Right lobe of liver (tissue), 6 donors: ENCODE measurements at regions not wholly inside any gene's neighbourhood (a gene's known extent, or its start where the extent isn't known, plus 50 kb on each side); places are given as distances from the start of the nearest gene placed in this dataset.
A peak's percentile ranks its signal among the peaks of the same experiment; 100 is the strongest.

ENCODE experiments used
- ATAC-seq, 4 donors: fragments of 200-7000 bp; cut with Tn5 transposase; one replicate each; pipeline ENCODE4 v1.9.1; 2020; ENCODE audit warnings: mild to moderate bottlenecking in 4 of 4, moderate library complexity in 4 of 4
- DNase-seq, 3 donors: peaks; one replicate each; pipeline ENCODE4 v3.0.0-alpha.2; 2020
- H3K27ac ChIP-seq, 3 donors: fragments of 200-600 bp; one replicate each; pipeline ENCODE4 v1.8.0; 2022
- H3K27me3 ChIP-seq, 2 donors: fragments of 200-600 bp; one replicate each; pipeline ENCODE4 v1.8.0; 2022
- H3K36me3 ChIP-seq, 4 donors: fragments of 200-600 bp; sonication (generic) in 1 of 4; one replicate each; pipeline versions ENCODE4 v1.5.1 to v1.8.0; 2017 to 2022; ENCODE audit warnings: control low read depth in 1 of 4
- H3K4me1 ChIP-seq, 4 donors: fragments of 200-600 bp; sonication (generic) in 1 of 4; one replicate each; pipeline versions ENCODE4 v1.5.1 to v1.8.0; 2017 to 2022; ENCODE audit warnings: control low read depth in 1 of 4
- H3K4me3 ChIP-seq, 3 donors: fragments of 200-600 bp; one replicate each; pipeline ENCODE4 v1.8.0; 2022
- H3K9me3 ChIP-seq, 4 donors: fragments of 200-600 bp; sonication (generic) in 1 of 4; one replicate each; pipeline versions ENCODE4 v1.5.1 to v1.8.0; 2017 to 2022; ENCODE audit warnings: control low read depth in 1 of 4
- CTCF ChIP-seq, 4 donors: fragments of 200-600 bp in 3 of 4; fragments of 450-650 bp in 1 of 4; IDR thresholded peaks; one replicate each; pipeline versions ENCODE4 v1.5.1 to v1.8.0; 2016 to 2022; ENCODE audit warnings: antibody characterized with exemption in 4 of 4, mild to moderate bottlenecking in 2 of 4
- POLR2A ChIP-seq: fragments of 450-650 bp; IDR thresholded peaks from one replicate; pipeline ENCODE4 v1.6.1; 2017; ENCODE audit warnings: antibody characterized with exemption, mild to moderate bottlenecking
- WGBS: methylation state at CpG from one replicate; pipeline ENCODE4 v1.1.6; 2018; ENCODE audit warnings: low coverage, low lambda C conversion rate; ENCODE audit not compliant: insufficient coverage; ENCODE audit errors: missing lambda C conversion rate; 5-methylcytosine and 5-hydroxymethylcytosine counted together
- intact Hi-C, 2 donors: fragments of 100-400 bp; cut with DNase I; formaldehyde crosslinking; loops; one replicate each; pipeline versions ENCODE4 v1.11.2 to v1.14.1; 2022
- donor health status: DM: no; HTN: yes; CAD: no.
- donor health status: DM: no; HTN: no; CAD: no.
- donor health status: DM: no; HTN: no; CAD: no.
- donor health status: DM: no; HTN: yes; CAD: no.
- donor health status: DM: no; HTN: yes; CAD: no.

DNA sequence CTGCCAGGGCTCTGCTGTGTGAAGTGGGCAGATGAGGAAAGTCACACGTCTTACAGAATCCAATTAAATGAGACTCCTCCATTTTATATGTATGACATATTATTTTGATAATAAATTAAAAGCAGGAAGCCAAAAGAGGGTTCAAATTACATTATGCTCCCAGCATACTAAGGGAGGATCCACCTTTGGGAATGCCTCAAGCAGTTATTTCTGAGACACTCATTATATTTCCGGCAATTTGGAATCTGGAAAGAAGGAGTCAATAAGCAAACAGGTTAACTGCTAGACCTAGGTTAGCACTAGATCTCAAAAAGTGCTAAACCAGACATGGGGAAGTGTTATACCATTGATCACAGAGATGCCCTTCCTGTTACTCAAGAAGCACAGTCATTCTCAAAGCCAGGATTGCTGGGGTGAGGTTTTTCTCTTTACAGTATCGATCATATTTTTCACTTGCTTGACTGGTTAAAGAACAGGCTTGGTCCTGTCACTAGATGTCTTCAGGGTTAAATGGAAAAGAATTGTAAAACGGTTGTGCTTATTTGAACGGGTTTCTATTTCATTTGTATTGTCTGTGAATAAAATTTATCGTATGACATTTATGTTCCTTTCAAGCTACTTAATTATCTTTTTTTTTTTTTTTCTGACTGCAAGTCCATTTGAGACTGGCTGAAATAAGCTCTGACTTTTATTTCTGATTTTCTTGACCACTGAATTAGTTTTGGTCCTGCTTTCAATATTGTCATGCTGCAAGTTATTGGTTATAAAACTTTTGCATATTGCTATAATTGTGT lies 523.2 kb downstream of the KLF12 start:
- ATAC-seq (no peak), DNase-seq (no peak)
- H3K36me3 ChIP-seq, result no peaks in the 10 kb centered on the region
- no peaks in the 10 kb centered on the region for H3K9me3 ChIP-seq
- H3K27me3 ChIP-seq, result no peaks in the 10 kb centered on the region
- TF ChIP-seq POLR2A (no peak), CTCF (IDR thresholded peaks at IDR 0.05) (no peak)
- peaks cover 0 to 16% (median 0%) of the 10 kb centered on the region in 4 donors for H3K4me1 ChIP-seq
- no peak overlapping the region for H3K27ac ChIP-seq
- 78% methylated on average over 6 of the region's 6 CpGs for WGBS
- no peak overlapping the region for H3K4me3 ChIP-seq
- intact Hi-C loops, result no loop called here

- no peak overlapping the region for H3K27ac ChIP-seq
Measured at GRCh38 chr13:73608711-73609485, 525.3 kb downstream of the KLF12 start.

GRCh38 chr13:73608157-73608516 lies 526.1 kb downstream of the KLF12 start:
- Histone ChIP-seq H3K4me3 (no peak overlapping the region), H3K9me3 (no peaks in the 10 kb centered on the region), H3K4me1 (peaks cover 0 to 16% (median 0%) of the 10 kb centered on the region in 4 donors), H3K27me3 (no peaks in the 10 kb centered on the region), H3K36me3 (no peaks in the 10 kb centered on the region), H3K27ac (peak overlapping the region in 1 of 3 donors; percentile 37)
- 39% methylated on average over 2 of the region's 2 CpGs for WGBS
- TF ChIP-seq POLR2A, result no peak
- no peak for TF ChIP-seq CTCF (IDR thresholded peaks at IDR 0.05)
- DNase-seq (no peak), ATAC-seq (peak; percentile 67 to 91 (median 72))
- intact Hi-C loops, result no loop called here

More at GRCh38 chr13:73608711-73609485, 525.3 kb downstream of the KLF12 start:
- ATAC-seq, result no peak
- no peak overlapping the region for H3K4me3 ChIP-seq
- no peaks in the 10 kb centered on the region for H3K9me3 ChIP-seq
- no peaks in the 10 kb centered on the region for H3K27me3 ChIP-seq
- 82% methylated on average over 7 of the region's 7 CpGs for WGBS
- no peaks in the 10 kb centered on the region for H3K36me3 ChIP-seq
- H3K4me1 ChIP-seq, result peaks cover 0 to 16% (median 0%) of the 10 kb centered on the region in 4 donors
- no peak for TF ChIP-seq CTCF (IDR thresholded peaks at IDR 0.05)
- TF ChIP-seq POLR2A, result no peak
- intact Hi-C loops, result no loop called here
- no peak for DNase-seq

GRCh38 chr13:73607489-73608156 lies 526.6 kb downstream of the KLF12 start:
- no peak for TF ChIP-seq POLR2A
- no peak for TF ChIP-seq CTCF (IDR thresholded peaks at IDR 0.05)
- Histone ChIP-seq H3K4me3 (no peak overlapping the region), H3K9me3 (no peaks in the 10 kb centered on the region), H3K27ac (peak overlapping the region in 2 of 3 donors; percentile 3 to 37), H3K4me1 (peaks cover 0 to 16% (median 0%) of the 10 kb centered on the region in 4 donors), H3K27me3 (no peaks in the 10 kb centered on the region), H3K36me3 (no peaks in the 10 kb centered on the region)
- DNase-seq, result no peak
- intact Hi-C loops, result no loop called here
- ATAC-seq, result peak; percentile 79 to 93 (median 88)
- WGBS, result 62% methylated on average over 6 of the region's 6 CpGs
